ENCODE measurements at regions not wholly inside any gene's neighbourhood (a gene's known extent, or its start where the extent isn't known, plus 50 kb on each side); places are given as distances from the start of the nearest gene placed in this dataset.

DNA sequence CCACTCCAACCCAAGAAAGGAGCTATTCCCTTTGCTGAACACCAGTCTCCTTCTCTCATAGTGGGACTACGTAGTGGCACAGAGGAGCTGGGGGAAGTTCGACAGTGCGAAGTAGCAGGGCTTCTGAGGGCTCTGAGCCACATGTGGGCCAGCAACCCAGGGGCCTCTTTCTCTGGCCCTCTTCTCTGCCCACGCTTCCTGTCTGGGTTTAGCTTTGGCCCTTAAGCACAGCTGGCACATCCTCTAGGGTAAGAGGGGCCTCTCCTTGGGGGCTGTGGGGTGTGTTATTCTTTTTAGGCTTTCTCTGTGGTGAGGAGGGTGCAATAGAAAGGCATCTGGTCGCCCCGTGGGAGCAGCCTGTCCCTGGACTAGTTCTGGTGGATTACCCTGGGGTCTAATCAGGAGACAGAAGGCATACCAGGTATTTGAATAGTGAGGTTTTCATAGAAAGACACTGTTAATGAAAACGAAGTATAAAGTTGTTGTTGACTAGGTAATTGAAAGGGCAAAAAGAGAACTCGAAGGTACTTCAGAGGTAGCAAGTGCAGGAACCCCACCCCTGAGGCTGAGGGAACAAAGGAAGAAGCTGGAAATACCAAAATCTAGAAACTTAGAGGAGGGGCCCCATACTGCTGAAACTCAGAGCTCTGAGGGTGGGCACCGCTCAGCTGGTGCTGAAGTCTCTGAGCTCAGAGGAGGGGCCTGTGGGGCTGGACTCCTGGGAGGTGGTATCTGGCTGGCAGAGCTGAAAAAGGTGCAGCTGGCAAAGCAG is 151.9 kb upstream of the RPS6KA3 start:
- no peak for DNase-seq

GRCh38 chrX:20414762-20415445 is 148.2 kb upstream of the RPS6KA3 start:
- no peak for DNase-seq

- DNase-seq, result no peak
Measured at GRCh38 chrX:20414066-20414465, 147.4 kb upstream of the RPS6KA3 start.

GRCh38 chrX:20412871-20413486 is 146.3 kb upstream of the RPS6KA3 start:
- peak; percentile 68 for DNase-seq

GRCh38 chrX:20410540-20410939 is 143.8 kb upstream of the RPS6KA3 start:
- DNase-seq, result no peak

- no peak for DNase-seq
Measured at GRCh38 chrX:20409991-20410390, 143.3 kb upstream of the RPS6KA3 start.

- no peak for DNase-seq
Measured at GRCh38 chrX:20402956-20403355, 136.2 kb upstream of the RPS6KA3 start.

DNA sequence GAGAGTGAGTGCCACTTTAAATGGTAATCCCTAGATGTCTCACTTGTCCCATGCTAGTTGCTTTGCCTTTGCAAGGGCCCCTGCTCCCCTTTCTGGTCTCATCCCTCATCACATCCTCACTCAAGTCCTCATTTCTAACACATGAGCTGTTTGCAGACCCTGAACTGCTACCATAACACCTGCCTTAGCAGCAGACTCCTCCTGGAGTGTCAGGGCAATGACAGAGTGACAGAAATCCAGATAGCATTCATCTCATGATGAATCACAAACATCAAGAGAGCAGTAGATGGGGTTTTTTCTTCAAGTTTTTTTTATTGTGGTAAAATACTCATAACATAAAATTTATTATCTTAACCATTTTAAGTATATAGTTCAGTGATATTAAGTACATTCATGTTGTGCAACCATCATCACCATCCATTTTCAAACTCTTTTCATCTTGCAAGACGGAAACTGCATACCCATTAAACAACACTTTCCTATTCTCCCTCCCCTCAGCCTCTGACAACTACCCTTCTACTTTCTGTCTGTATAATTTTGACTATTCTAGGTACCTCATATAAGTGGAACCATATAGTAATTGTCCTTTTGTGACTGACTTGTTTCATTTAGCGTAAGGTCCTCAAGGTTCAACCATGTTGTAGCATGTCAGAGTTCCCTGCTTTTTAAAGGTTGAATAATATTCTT is 133.2 kb upstream of the RPS6KA3 start:
- DNase-seq, result no peak

- no peak for DNase-seq
Measured at GRCh38 chrX:20397587-20397986, 130.9 kb upstream of the RPS6KA3 start.

DNA sequence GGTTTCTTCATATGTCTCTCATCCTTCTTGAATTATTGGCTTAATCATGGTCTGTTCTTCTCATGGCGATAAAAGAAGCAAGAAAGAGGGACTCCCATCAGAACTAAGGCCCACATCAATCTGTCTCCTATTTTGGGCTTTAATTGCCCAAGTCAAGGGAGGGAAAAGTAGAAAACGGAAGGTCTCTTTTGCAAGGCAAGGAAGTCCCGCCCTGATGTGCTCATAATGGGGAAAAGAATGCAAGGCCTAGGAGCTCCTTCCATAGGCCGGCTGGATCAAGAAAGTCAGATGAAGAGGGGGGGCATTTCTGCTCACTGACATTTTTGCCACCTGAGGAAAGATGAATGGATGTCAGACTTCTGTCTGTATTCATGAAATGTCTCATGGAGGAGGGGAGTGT is 127.7 kb upstream of the RPS6KA3 start:
- no peak for DNase-seq

- DNase-seq, result no peak
Measured at GRCh38 chrX:20393944-20394343, 127.2 kb upstream of the RPS6KA3 start.

DNA sequence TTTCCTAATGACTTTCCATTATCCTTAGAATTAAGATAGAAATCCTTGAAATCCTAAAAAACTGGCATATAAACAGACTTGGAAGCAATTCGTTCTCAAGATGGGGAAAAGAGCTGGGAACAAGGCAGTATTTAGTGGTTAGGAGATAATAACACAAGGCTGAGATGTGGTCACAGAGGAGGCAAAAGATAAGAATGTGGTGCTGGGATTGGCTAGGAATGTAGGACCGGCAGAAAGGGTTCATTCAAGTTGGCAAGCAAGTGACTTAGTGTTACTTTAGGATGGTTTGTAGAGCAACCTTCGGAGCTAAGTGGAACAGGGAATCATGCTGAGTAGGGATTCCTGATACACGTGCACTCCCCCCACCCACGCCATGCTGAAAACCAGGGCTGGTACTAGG is 121.9 kb upstream of the RPS6KA3 start:
- no peak for DNase-seq

- no peak for DNase-seq
Measured at GRCh38 chrX:20383477-20383876, 116.8 kb upstream of the RPS6KA3 start.

GRCh38 chrX:20382518-20383297 is 116.0 kb upstream of the RPS6KA3 start:
- DNase-seq, result peak; percentile 29

GRCh38 chrX:20382082-20382481 is 115.4 kb upstream of the RPS6KA3 start:
- DNase-seq, result no peak

DNA sequence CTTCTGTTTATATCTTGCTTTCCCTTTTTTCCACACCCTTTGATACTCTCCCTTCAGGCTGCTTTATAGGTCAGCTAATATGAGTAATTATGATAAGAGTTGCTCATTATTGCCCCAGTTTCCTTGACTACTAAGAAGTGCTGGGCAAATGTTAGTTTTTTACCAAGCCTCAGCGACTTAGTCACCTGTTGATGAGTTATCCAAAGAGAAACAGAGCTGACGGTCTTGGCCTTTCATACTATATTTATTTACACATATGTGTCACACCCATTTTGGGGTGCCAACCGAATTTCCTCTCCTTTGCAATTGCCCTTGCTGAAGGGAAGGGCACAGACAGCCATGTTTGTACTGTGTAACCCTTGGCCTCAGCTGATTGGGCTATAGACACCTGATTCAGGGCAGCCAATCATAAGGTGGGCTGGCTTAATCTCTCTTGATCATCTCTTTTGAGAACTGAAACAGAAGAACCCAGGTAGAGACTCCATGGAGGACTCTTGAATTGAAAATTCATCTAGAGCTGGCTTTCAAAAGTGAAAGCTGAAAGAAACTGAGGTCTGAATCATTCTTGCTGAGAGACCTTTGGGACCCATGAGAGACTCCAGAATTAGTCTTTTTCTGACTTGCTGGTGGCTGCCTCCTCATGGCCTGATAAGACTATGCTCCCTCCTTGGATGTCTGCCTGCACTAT is 111.7 kb upstream of the RPS6KA3 start:
- DNase-seq, result peak; percentile 21

GRCh38 chrX:20374900-20375438 is 108.3 kb upstream of the RPS6KA3 start:
- DNase-seq, result no peak

- DNase-seq, result no peak
Measured at GRCh38 chrX:20374450-20374849, 107.7 kb upstream of the RPS6KA3 start.

GRCh38 chrX:20373063-20373462 is 106.4 kb upstream of the RPS6KA3 start:
- no peak for DNase-seq

DNA sequence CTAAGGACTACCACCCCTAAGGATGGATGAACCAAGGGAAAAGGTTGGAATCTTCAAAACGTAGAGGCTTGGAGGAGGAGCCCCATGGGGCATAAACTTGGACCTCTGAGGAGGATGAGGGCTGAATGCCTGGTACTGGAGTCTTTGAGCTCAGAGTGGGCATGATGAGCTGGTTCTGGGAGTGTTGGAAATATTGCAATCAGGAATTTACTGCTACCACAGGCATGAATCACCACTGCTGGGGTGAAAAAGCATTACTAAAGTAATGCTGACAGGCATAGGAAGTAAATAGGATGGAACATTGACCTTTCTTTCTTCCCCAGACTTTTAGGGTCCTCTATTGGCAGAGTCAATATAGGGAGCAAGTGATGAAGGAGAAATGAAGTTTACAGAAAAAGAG is 105.8 kb upstream of the RPS6KA3 start:
- no peak for DNase-seq

DNA sequence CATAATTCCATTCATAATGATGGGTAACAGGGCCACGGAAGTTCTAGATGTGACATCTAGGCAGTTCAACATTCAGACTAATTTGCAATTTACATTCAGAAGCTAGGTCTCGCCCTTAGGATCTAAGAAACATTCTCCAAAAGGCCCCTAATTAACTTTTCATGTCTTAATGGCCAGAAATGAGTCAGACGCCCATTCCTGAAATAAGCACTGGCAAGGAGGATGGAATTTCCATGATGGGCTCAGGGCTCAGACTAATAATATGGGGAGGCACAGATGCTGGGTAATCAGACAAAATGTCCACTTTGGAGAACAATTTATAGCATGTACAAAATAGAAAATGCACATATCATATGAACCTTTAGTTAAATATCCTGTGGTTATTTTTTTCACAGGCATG is 102.8 kb upstream of the RPS6KA3 start:
- no peak for DNase-seq

GRCh38 chrX:20364238-20364637 is 97.5 kb upstream of the RPS6KA3 start:
- DNase-seq, result no peak
